Hepatocyte (in vitro differentiated cells): ENCODE measurements at regions not wholly inside any gene's neighbourhood (a gene's known extent, or its start where the extent isn't known, plus 50 kb on each side); places are given as distances from the start of the nearest gene placed in this dataset.

Source experiments
- CTCF ChIP-seq: fragments of 200-600 bp; sonication (generic); IDR thresholded peaks from 2 replicates; pipeline ENCODE4 v1.5.1; 2016; ENCODE audit warnings: antibody characterized with exemption, mild to moderate bottlenecking; ENCODE audit not compliant: poor library complexity
- EZH2phosphoT487 ChIP-seq: fragments of 200-600 bp; sonication (generic); IDR thresholded peaks from one replicate; pipeline ENCODE4 v1.6.1; 2018; ENCODE audit warnings: antibody characterized with exemption, mild to moderate bottlenecking, low read depth, moderate library complexity; ENCODE audit not compliant: unreplicated experiment, severe bottlenecking

- TF ChIP-seq CTCF (no peak), EZH2phosphoT487 (no peak)
Observed at GRCh38 chr5:99640646-99641045, 711.8 kb upstream of the CHD1 start.
